Mesenchymal stem cell (in vitro differentiated cells and primary cell): ENCODE measurements at regions not wholly inside any gene's neighbourhood (a gene's known extent, or its start where the extent isn't known, plus 50 kb on each side); places are given as distances from the start of the nearest gene placed in this dataset.

Experiments
- DNase-seq: peaks from one replicate; pipeline ENCODE4 v3.0.0-alpha.2; 2013
- H2AFZ ChIP-seq: one replicate; pipeline ENCODE4 v1.6.1; 2013; ENCODE audit warnings: low read depth, mild to moderate bottlenecking, control low read depth, inconsistent platforms, low read length, moderate library complexity
- H2AK5ac ChIP-seq: 2 replicates; pipeline ENCODE4 v1.6.1; 2013; ENCODE audit warnings: low read length, moderate library complexity, mild to moderate bottlenecking, inconsistent platforms; ENCODE audit not compliant: severe bottlenecking
- H2BK120ac ChIP-seq: one replicate; pipeline ENCODE4 v1.6.1; 2013; ENCODE audit warnings: low read depth, mild to moderate bottlenecking, inconsistent platforms, low read length, moderate library complexity
- H2BK12ac ChIP-seq, 2 experiments: one replicate each; pipeline ENCODE4 v1.6.1; 2013; ENCODE audit warnings: inconsistent platforms in 2 of 2, low read length in 2 of 2, mild to moderate bottlenecking in 2 of 2, moderate library complexity in 2 of 2, control low read depth in 1 of 2
- H2BK15ac ChIP-seq: one replicate; pipeline ENCODE4 v1.6.1; 2013; ENCODE audit warnings: mild to moderate bottlenecking, low read depth, inconsistent platforms; ENCODE audit not compliant: poor library complexity, severe bottlenecking
- H2BK5ac ChIP-seq: 2 replicates; pipeline ENCODE4 v1.6.1; 2013; ENCODE audit warnings: low read depth, mild to moderate bottlenecking, low read length, control low read depth, inconsistent platforms; ENCODE audit not compliant: poor library complexity, severe bottlenecking
- H3K14ac ChIP-seq, 2 experiments: one replicate each; pipeline ENCODE4 v1.6.1; 2013; ENCODE audit warnings: inconsistent platforms in 2 of 2, low read length in 2 of 2, control low read depth in 1 of 2, mild to moderate bottlenecking in 1 of 2, moderate library complexity in 1 of 2
- H3K18ac ChIP-seq, 2 experiments: one replicate each; pipeline ENCODE4 v1.6.1; 2013; ENCODE audit warnings: inconsistent platforms in 2 of 2, low read length in 2 of 2, control low read depth in 1 of 2, low read depth in 1 of 2, mild to moderate bottlenecking in 1 of 2
- H3K23ac ChIP-seq, 2 experiments: one replicate each; pipeline ENCODE4 v1.6.1; 2013; ENCODE audit warnings: inconsistent platforms in 2 of 2, low read length in 2 of 2, mild to moderate bottlenecking in 2 of 2, moderate library complexity in 2 of 2, control low read depth in 1 of 2
- H3K27ac ChIP-seq: 2 replicates; pipeline ENCODE4 v1.5.1; 2013; ENCODE audit warnings: mild to moderate bottlenecking, moderate library complexity, low read length, control low read depth, inconsistent platforms; ENCODE audit not compliant: poor library complexity, severe bottlenecking
- H3K27me3 ChIP-seq, 2 experiments: 2 replicates each; pipeline versions ENCODE4 v1.6.1 to v1.7.0; 2013; ENCODE audit warnings: low read length in 2 of 2, mild to moderate bottlenecking in 2 of 2, moderate library complexity in 2 of 2, control low read depth in 1 of 2, inconsistent platforms in 1 of 2; ENCODE audit not compliant: control insufficient read depth in 1 of 2, insufficient read depth in 1 of 2
- H3K36me3 ChIP-seq, 2 experiments: 2 replicates each; pipeline versions ENCODE4 v1.6.1 to v1.7.0; 2013; ENCODE audit warnings: low read length in 2 of 2, control low read depth in 1 of 2, inconsistent platforms in 1 of 2, low read depth in 1 of 2, mild to moderate bottlenecking in 1 of 2; ENCODE audit not compliant: insufficient read depth in 2 of 2, control insufficient read depth in 1 of 2
- H3K4ac ChIP-seq, 2 experiments: one replicate each; pipeline ENCODE4 v1.6.1; 2013; ENCODE audit warnings: inconsistent platforms in 2 of 2, low read length in 2 of 2, mild to moderate bottlenecking in 2 of 2, moderate library complexity in 2 of 2, control low read depth in 1 of 2, low read depth in 1 of 2
- H3K4me1 ChIP-seq: 2 replicates; pipeline ENCODE4 v1.6.1; 2013; ENCODE audit warnings: low read depth, low read length, control low read depth; ENCODE audit not compliant: control insufficient read depth, insufficient read depth
- H3K4me2 ChIP-seq: 2 replicates; pipeline ENCODE4 v1.6.1; 2013; ENCODE audit warnings: low read length, mild to moderate bottlenecking, inconsistent platforms; ENCODE audit not compliant: poor library complexity, severe bottlenecking
- H3K4me3 ChIP-seq, 2 experiments: 2 replicates each; pipeline versions ENCODE4 v1.5.1 to v1.7.0; 2013; ENCODE audit warnings: low read length in 2 of 2, mild to moderate bottlenecking in 2 of 2, control low read depth in 1 of 2, low read depth in 1 of 2; ENCODE audit not compliant: insufficient read depth in 1 of 2
- H3K79me1 ChIP-seq: replicated peaks from 2 replicates; pipeline ENCODE4 v1.6.1; 2013; ENCODE audit warnings: mild to moderate bottlenecking, control low read depth, low read length, inconsistent platforms; ENCODE audit not compliant: poor library complexity, severe bottlenecking
- H3K9ac ChIP-seq: 2 replicates; pipeline ENCODE4 v1.7.0; 2013; ENCODE audit warnings: mild to moderate bottlenecking, low read length, moderate library complexity
- H3K9me3 ChIP-seq: 2 replicates; pipeline ENCODE4 v1.7.0; 2013; ENCODE audit warnings: mild to moderate bottlenecking, low read length; ENCODE audit not compliant: control insufficient read depth
- H4K8ac ChIP-seq: one replicate; pipeline ENCODE4 v1.6.1; 2013; ENCODE audit warnings: inconsistent platforms, mild to moderate bottlenecking, low read length, moderate library complexity
- H4K91ac ChIP-seq: one replicate; pipeline ENCODE4 v1.6.1; 2013; ENCODE audit warnings: mild to moderate bottlenecking, low read length, inconsistent platforms
- WGBS: methylation state at CpG from one replicate; pipeline ENCODE4 v1.1.7; 2013; ENCODE audit warnings: mixed read lengths; 5-methylcytosine and 5-hydroxymethylcytosine counted together

DNA sequence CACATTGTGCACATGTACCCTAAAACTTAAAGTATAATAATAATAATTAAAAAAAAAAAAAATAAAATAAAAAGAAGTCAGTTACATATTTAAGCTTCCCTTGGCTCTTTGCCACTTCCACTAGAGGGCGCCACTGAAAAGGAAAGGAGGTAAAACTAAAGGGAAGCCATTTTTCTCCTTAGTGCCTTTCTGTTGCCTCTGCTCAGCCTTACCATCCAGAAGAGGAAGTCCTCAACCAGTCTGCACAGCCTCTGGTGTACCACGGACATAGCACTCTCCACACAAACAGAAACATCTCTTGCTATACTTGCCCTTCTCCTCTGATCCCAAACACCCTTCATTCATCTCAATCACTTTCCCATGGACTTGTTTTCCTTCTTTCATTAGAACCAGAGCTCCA, 169.0 kb upstream of the EEA1 start:
- Histone ChIP-seq H3K23ac (no peak overlapping the region), H3K79me1 (no peaks in the 10 kb centered on the region), H3K9me3 (no peaks in the 10 kb centered on the region), H3K4me3 (no peak overlapping the region), H3K14ac (no peak overlapping the region), H3K18ac (peak overlapping the region in 1 of 2 experiments; percentile 34), H3K27ac (no peak overlapping the region), H3K4ac (no peak overlapping the region), H2AFZ (no peak overlapping the region), H2AK5ac (no peak overlapping the region), H2BK15ac (no peak overlapping the region), H4K8ac (no peak overlapping the region), H2BK120ac (no peak overlapping the region), H3K27me3 (no peaks in the 10 kb centered on the region), H2BK5ac (no peak overlapping the region), H4K91ac (no peak overlapping the region), H3K36me3 (no peaks in the 10 kb centered on the region), H2BK12ac (no peak overlapping the region), H3K4me2 (no peak overlapping the region), H3K9ac (no peak overlapping the region), H3K4me1 (no peaks in the 10 kb centered on the region)
- 52% methylated on average over 2 of the region's 2 CpGs for WGBS
- DNase-seq = peak; percentile 40

DNA sequence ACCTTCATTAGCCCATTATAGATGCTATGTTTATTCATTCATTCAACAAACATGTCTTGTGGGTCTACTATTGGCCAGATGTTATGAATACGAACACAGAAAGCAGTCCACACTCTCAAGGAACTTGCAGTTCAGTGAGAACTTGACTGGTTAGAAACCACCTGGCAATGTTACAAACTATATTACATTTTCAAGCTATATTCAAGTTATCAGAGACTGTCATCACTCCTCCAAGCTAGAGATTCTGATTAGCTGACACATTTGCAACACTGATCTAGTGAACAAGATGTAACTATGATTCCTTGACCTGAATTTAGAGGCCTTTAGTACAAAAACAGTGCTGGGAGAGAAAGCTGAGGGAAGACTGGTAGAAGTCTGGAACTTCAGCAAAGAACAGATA, 170.7 kb upstream of the EEA1 start:
- H3K23ac ChIP-seq = no peak overlapping the region
- no peak overlapping the region for H3K14ac ChIP-seq
- no peak overlapping the region for H3K4ac ChIP-seq
- H2AFZ ChIP-seq = no peak overlapping the region
- H2AK5ac ChIP-seq = no peak overlapping the region
- no peak overlapping the region for H4K91ac ChIP-seq
- H3K36me3 ChIP-seq = no peaks in the 10 kb centered on the region
- no peak overlapping the region for H3K9ac ChIP-seq
- H3K18ac ChIP-seq = no peak overlapping the region
- H3K9me3 ChIP-seq = no peaks in the 10 kb centered on the region
- H2BK12ac ChIP-seq = no peak overlapping the region
- no peak for DNase-seq
- no peak overlapping the region for H4K8ac ChIP-seq
- H3K4me3 ChIP-seq = no peak overlapping the region
- no peak overlapping the region for H3K4me2 ChIP-seq
- H2BK5ac ChIP-seq = no peak overlapping the region
- no peaks in the 10 kb centered on the region for H3K4me1 ChIP-seq
- no peaks in the 10 kb centered on the region for H3K27me3 ChIP-seq
- no peaks in the 10 kb centered on the region for H3K79me1 ChIP-seq
- no peak overlapping the region for H2BK120ac ChIP-seq
- H3K27ac ChIP-seq = no peak overlapping the region
- WGBS = 91% methylated on average over 1 of the region's 1 CpG
- H2BK15ac ChIP-seq = no peak overlapping the region

DNA sequence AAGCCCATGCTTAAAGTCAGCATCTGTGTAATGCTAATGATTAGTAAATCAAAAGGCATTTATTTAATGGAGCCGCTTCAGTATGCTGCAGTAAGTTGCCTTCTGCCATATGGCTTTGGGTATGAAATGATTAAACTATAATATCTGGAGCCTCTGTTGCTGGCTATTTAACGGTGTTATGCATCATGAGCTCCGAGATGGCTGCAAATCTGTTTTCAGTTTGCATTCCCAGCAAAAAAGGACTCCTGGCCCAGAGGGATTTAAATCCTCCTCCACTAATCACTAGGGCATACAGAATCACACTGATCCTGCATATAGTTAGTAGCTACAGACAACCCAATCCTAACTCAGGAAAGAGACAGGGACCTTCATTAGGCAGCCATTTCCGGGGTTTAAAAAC, 171.5 kb upstream of the EEA1 start:
- Histone ChIP-seq H3K18ac (no peak overlapping the region), H3K36me3 (no peaks in the 10 kb centered on the region), H3K27me3 (no peaks in the 10 kb centered on the region), H4K91ac (no peak overlapping the region), H2AFZ (no peak overlapping the region), H2BK12ac (no peak overlapping the region), H3K14ac (no peak overlapping the region), H3K23ac (no peak overlapping the region), H2BK5ac (no peak overlapping the region), H4K8ac (no peak overlapping the region), H2AK5ac (no peak overlapping the region), H2BK120ac (no peak overlapping the region), H3K79me1 (no peaks in the 10 kb centered on the region), H3K9ac (no peak overlapping the region), H3K4me2 (no peak overlapping the region), H3K4me3 (no peak overlapping the region), H3K9me3 (no peaks in the 10 kb centered on the region), H2BK15ac (no peak overlapping the region), H3K4ac (no peak overlapping the region), H3K27ac (no peak overlapping the region), H3K4me1 (no peaks in the 10 kb centered on the region)
- WGBS = 94% methylated on average over 4 of the region's 4 CpGs
- no peak for DNase-seq

DNA sequence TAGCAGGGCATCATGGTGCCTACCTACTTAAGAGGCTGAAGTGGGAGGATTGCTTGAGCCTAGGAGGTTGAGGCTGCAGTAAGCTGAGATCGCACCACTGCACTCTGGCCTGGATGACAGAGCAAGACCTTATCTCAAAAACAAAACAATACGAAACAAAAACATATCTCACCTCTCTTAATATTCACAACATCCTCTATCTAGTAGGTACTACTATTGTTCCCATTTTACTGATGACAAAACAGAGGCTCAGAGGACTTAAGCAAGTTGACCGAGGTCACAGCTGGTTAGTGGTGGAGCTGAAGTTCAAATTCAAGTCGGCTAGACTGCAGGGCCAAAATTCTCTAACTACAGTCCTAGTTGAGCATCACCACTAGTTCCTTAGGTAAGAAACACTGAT, 172.3 kb upstream of the EEA1 start:
- no peak overlapping the region for H2BK12ac ChIP-seq
- no peak overlapping the region for H3K18ac ChIP-seq
- no peak overlapping the region for H2BK5ac ChIP-seq
- no peak overlapping the region for H2AFZ ChIP-seq
- H2BK15ac ChIP-seq = no peak overlapping the region
- no peak overlapping the region for H2BK120ac ChIP-seq
- no peaks in the 10 kb centered on the region for H3K9me3 ChIP-seq
- no peaks in the 10 kb centered on the region for H3K4me1 ChIP-seq
- H3K27me3 ChIP-seq = no peaks in the 10 kb centered on the region
- 93% methylated on average over 3 of the region's 4 CpGs for WGBS
- H3K27ac ChIP-seq = no peak overlapping the region
- no peaks in the 10 kb centered on the region for H3K79me1 ChIP-seq
- H4K8ac ChIP-seq = no peak overlapping the region
- no peak overlapping the region for H2AK5ac ChIP-seq
- no peak overlapping the region for H4K91ac ChIP-seq
- H3K14ac ChIP-seq = no peak overlapping the region
- no peak overlapping the region for H3K4ac ChIP-seq
- DNase-seq = no peak
- H3K4me2 ChIP-seq = no peak overlapping the region
- no peak overlapping the region for H3K9ac ChIP-seq
- no peak overlapping the region for H3K4me3 ChIP-seq
- H3K36me3 ChIP-seq = no peaks in the 10 kb centered on the region
- no peak overlapping the region for H3K23ac ChIP-seq
